MM.1S (cell line): ENCODE measurements at regions not wholly inside any gene's neighbourhood (a gene's known extent, or its start where the extent isn't known, plus 50 kb on each side); places are given as distances from the start of the nearest gene placed in this dataset.

Source experiments
- CTCF ChIP-seq: fragments of 300-600 bp; sonication (generic); IDR thresholded peaks from 2 replicates; pipeline ENCODE4 v1.5.1; 2016; ENCODE audit warnings: antibody characterized with exemption, low read length, mixed read lengths
- EZH2 ChIP-seq: fragments of 300-600 bp; sonication (generic); optimal IDR thresholded peaks from 2 replicates; pipeline ENCODE3; 2017; ENCODE audit warnings: low read depth, mild to moderate bottlenecking, antibody characterized with exemption, low read length, mixed read lengths

- TF ChIP-seq CTCF, result no peak
- no peak for TF ChIP-seq EZH2
Measured at GRCh38 chr5:114208588-114208987, 153.3 kb upstream of the KCNN2 start.
